GM12891 (cell line): ENCODE measurements at regions not wholly inside any gene's neighbourhood (a gene's known extent, or its start where the extent isn't known, plus 50 kb on each side); places are given as distances from the start of the nearest gene placed in this dataset.

Experiments used
- POLR2AphosphoS5 ChIP-seq: IDR thresholded peaks from 2 replicates; pipeline ENCODE4 v1.6.1; 2011; ENCODE audit warnings: low read depth, low read length, control low read depth
- TAF1 ChIP-seq: IDR thresholded peaks from 2 replicates; pipeline ENCODE4 v1.6.1; 2011; ENCODE audit warnings: low read depth, low read length, control low read depth

DNA sequence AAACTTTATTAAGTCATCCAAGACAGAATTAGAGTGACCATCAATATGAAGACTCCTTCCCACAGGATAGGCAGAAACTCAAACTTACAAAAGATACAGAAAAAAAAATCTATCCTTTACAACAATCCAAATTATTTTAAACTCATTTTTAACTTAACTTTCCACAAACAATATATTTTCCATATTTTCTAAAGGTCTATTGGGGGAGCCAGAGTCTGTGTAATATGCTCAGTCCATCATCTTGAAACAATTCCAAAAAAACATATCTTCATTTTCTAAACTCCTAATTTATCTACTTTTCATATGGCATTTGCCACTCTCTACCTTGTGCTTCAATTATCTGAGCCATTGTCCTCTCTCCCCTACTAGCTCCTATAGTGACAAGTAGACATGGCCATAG is 378.1 kb downstream of the PDGFC start:
- TF ChIP-seq TAF1, result no peak
- no peak for TF ChIP-seq POLR2AphosphoS5
